GM23248 (cell line): ENCODE measurements at regions not wholly inside any gene's neighbourhood (a gene's known extent, or its start where the extent isn't known, plus 50 kb on each side); places are given as distances from the start of the nearest gene placed in this dataset.

ENCODE experiments used
- EZH2 ChIP-seq: fragments of 200-600 bp; sonication (generic); IDR thresholded peaks from 2 replicates; pipeline ENCODE4 v1.6.1; 2018; ENCODE audit warnings: antibody characterized with exemption, mild to moderate bottlenecking; ENCODE audit not compliant: insufficient read depth, poor library complexity, severe bottlenecking
- EZH2phosphoT487 ChIP-seq: fragments of 200-600 bp; sonication (generic); IDR thresholded peaks from 2 replicates; pipeline ENCODE4 v1.6.1; 2018; ENCODE audit warnings: antibody characterized with exemption, moderate library complexity, mild to moderate bottlenecking, low read depth; ENCODE audit not compliant: insufficient read depth

DNA sequence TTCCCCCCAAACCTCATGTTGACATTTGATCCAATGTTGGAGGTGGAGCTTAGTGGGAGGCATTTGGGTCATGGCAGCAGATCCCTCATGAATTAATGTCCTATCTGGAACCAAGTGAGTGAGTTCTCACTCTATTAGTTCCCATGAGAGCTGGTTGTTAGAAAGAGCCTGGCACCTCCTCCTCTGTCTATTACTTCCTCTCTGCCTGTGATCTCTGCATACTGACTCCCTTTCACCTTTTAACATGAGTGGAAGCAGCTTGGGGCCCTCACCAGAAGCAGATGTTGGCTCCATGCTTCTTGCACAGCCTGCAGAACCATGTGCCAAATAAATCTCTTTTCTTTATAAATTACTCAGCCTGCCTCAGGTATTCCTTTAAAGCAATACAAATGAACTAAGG, 127.3 kb upstream of the RALGAPA2 start:
- TF ChIP-seq EZH2phosphoT487 (no peak), EZH2 (no peak)
